ENCODE measurements at regions not wholly inside any gene's neighbourhood (a gene's known extent, or its start where the extent isn't known, plus 50 kb on each side); places are given as distances from the start of the nearest gene placed in this dataset.

DNA sequence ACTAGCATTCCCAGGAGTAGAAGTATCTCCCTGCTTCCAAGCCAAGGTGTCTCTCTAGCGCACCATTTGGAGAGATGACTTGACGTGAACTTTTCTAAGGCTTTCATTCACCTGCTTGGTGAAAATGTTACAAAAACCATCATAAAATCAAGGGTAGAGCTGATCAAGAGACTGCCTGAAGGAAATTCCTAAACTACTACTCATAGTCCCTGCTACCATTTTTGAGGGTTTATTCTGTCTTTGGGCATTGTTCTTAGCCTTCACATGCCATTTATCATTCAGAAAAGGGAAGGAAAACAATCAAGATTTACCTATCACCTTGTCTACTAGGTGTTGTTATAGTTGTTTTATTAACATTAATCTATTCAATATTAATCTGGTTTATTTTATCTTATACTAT lies 525.8 kb downstream of the NTRK3 start:
- DNase-seq (ENCODE audit: low spot score in 2 of 2): no peak
- no peak overlapping the region for H3K27ac ChIP-seq
- H3K4me1 ChIP-seq: no peaks in the 10 kb centered on the region
- no peaks in the 10 kb centered on the region for H3K27me3 ChIP-seq
- no peaks in the 10 kb centered on the region for H3K9me3 ChIP-seq
- intact Hi-C loops (cut with DNase I; ENCODE audit: low total_unique reads): no loop called here
- TF ChIP-seq POLR2A (IDR thresholded peaks at IDR 0.05) (no peak), POLR2AphosphoS5 (IDR thresholded peaks at IDR 0.05) (no peak)
- TF ChIP-seq, protein P1, sequence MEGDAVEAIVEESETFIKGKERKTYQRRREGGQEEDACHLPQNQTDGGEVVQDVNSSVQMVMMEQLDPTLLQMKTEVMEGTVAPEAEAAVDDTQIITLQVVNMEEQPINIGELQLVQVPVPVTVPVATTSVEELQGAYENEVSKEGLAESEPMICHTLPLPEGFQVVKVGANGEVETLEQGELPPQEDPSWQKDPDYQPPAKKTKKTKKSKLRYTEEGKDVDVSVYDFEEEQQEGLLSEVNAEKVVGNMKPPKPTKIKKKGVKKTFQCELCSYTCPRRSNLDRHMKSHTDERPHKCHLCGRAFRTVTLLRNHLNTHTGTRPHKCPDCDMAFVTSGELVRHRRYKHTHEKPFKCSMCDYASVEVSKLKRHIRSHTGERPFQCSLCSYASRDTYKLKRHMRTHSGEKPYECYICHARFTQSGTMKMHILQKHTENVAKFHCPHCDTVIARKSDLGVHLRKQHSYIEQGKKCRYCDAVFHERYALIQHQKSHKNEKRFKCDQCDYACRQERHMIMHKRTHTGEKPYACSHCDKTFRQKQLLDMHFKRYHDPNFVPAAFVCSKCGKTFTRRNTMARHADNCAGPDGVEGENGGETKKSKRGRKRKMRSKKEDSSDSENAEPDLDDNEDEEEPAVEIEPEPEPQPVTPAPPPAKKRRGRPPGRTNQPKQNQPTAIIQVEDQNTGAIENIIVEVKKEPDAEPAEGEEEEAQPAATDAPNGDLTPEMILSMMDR (IDR thresholded peaks at IDR 0.05): no peak
- H3K36me3 ChIP-seq: no peaks in the 10 kb centered on the region
- no peak overlapping the region for H3K4me3 ChIP-seq

DNA sequence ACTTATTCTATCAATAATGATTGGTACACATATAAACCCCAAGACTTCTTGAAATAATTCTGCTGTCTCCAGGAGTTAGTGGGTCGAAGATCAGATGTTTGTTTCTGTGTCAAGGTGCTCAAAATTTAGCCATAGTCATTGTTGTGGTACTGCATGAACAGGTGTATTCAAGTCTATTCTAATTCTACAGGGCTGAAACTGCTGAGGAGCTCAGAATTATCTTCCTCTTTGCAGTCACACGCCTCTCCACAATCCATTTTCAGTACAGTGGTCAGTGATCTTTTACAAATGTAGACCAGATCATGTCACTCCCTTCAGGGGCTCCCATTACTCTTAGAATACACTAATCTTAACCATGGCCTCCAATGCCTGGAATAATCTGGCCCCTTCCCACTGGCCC lies 527.5 kb downstream of the NTRK3 start:
- Histone ChIP-seq H3K27me3 (no peaks in the 10 kb centered on the region), H3K36me3 (no peaks in the 10 kb centered on the region), H3K9me3 (no peaks in the 10 kb centered on the region), H3K4me1 (no peaks in the 10 kb centered on the region), H3K27ac (no peak overlapping the region), H3K4me3 (no peak overlapping the region)
- TF ChIP-seq POLR2A (IDR thresholded peaks at IDR 0.05) (no peak), POLR2AphosphoS5 (IDR thresholded peaks at IDR 0.05) (no peak)
- TF ChIP-seq, protein P1 (IDR thresholded peaks at IDR 0.05): no peak
- intact Hi-C loops (cut with DNase I; ENCODE audit: low total_unique reads): no loop called here
- no peak for DNase-seq (ENCODE audit: low spot score in 2 of 2)

DNA sequence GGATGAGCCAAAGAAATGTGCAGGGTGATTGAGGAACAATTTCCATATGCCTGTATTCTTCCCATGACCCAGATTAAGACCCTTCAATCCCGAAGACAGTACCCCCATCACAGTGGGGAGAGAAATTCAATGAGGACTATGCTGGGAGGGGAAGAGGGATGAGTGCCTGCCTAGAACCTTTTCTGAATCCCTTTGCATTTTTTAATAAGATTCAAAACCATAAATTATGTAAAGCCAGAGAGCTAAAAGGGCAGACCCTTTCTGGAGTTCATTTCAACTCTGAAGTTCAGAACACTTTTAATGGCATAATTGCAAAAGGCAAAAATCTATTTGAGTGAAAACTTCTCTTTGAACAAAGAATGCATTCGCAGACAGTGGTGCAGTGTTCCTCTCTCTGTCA lies 529.5 kb downstream of the NTRK3 start:
- H3K4me3 ChIP-seq: no peak overlapping the region
- H3K4me1 ChIP-seq: no peaks in the 10 kb centered on the region
- intact Hi-C loops (cut with DNase I; ENCODE audit: low total_unique reads): no loop called here

DNA sequence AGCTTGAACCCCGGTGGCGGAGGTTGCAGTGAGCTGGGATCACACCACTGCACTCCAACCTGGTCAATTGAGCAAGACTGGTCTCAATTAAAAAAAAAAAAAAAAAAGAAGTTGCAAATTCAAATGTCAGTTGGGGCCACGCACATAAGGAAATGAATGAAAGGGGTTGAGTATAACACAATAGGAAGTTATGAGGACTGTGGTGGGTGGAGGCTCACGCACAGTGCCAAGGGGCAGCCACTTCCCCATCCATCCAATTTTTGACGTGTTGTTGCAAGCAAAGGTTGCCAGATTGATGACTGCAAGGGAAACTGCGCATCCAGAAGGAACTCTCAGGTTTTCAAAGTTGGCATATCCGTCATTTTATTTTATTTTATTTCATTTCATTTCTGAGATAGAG lies 532.2 kb downstream of the NTRK3 start:
- H3K27me3 ChIP-seq: no peaks in the 10 kb centered on the region
- H3K9me3 ChIP-seq: no peaks in the 10 kb centered on the region
- DNase-seq (ENCODE audit: low spot score in 2 of 2): no peak
- intact Hi-C loops (cut with DNase I; ENCODE audit: low total_unique reads): no loop called here
- no peak overlapping the region for H3K4me3 ChIP-seq
- no peaks in the 10 kb centered on the region for H3K4me1 ChIP-seq
- H3K27ac ChIP-seq: no peak overlapping the region
- TF ChIP-seq POLR2AphosphoS5 (IDR thresholded peaks at IDR 0.05): no peak
- no peak for TF ChIP-seq POLR2A (IDR thresholded peaks at IDR 0.05)
- TF ChIP-seq, protein P1 (IDR thresholded peaks at IDR 0.05): no peak
- no peaks in the 10 kb centered on the region for H3K36me3 ChIP-seq

More for the DNA sequence above, 529.5 kb downstream of the NTRK3 start:
- H3K36me3 ChIP-seq: no peaks in the 10 kb centered on the region
- TF ChIP-seq POLR2AphosphoS5 (IDR thresholded peaks at IDR 0.05): no peak
- TF ChIP-seq, protein P1 (IDR thresholded peaks at IDR 0.05): no peak
- TF ChIP-seq POLR2A (IDR thresholded peaks at IDR 0.05): no peak
- no peaks in the 10 kb centered on the region for H3K27me3 ChIP-seq
- DNase-seq (ENCODE audit: low spot score in 2 of 2): no peak
- H3K9me3 ChIP-seq: no peaks in the 10 kb centered on the region
- no peak overlapping the region for H3K27ac ChIP-seq

DNA sequence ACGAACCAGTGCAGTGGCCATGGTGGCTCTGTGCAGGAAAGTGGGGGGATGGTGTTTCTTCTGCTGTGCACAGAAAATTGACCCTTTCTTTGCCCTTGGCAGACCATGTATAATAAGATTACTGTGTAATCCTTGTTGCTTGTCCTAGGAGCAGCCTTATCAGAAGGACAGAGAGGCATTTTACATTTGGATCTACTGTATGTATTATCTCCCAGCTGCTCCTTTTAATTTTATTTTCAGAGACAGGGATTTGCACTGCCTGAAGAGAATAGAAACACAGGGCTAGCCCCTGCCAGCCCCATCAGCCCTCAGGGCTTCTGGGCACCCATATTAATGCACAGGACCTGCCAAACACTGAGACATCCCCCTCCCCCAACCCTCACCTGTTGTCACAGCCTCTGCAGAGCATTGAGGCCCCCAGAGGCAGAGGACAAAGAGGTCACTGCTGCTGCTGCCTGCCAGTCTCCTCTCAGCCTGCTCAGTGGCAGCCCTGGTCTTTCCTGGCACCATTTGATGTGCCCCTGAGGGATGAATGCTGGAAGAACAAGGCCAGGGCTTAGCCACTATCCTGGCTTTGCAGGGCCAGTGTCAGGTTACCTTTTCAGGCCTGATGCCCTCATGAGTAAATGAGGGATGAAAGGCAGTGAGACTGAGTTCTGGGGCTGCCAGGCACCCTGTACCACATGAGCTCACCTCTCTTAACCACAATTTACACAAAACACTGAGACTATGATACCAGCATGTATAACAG lies 533.4 kb downstream of the NTRK3 start:
- Histone ChIP-seq H3K27me3 (no peaks in the 10 kb centered on the region), H3K9me3 (no peaks in the 10 kb centered on the region), H3K4me1 (no peaks in the 10 kb centered on the region), H3K27ac (no peak overlapping the region), H3K4me3 (no peak overlapping the region), H3K36me3 (no peaks in the 10 kb centered on the region)
- DNase-seq (ENCODE audit: low spot score in 2 of 2): no peak
- intact Hi-C loops (cut with DNase I; ENCODE audit: low total_unique reads): no loop called here
- TF ChIP-seq POLR2AphosphoS5 (IDR thresholded peaks at IDR 0.05) (no peak), POLR2A (IDR thresholded peaks at IDR 0.05) (no peak)
- TF ChIP-seq, protein P1 (IDR thresholded peaks at IDR 0.05): no peak

Measured in breast epithelium (tissue), 4 donors.